ENCODE measurements at regions not wholly inside any gene's neighbourhood (a gene's known extent, or its start where the extent isn't known, plus 50 kb on each side); places are given as distances from the start of the nearest gene placed in this dataset.

- DNase-seq (ENCODE audit: low read depth in 2 of 2), result no peak
Measured at GRCh38 chr2:75328156-75328555, 128.8 kb upstream of the TACR1 start.

DNA sequence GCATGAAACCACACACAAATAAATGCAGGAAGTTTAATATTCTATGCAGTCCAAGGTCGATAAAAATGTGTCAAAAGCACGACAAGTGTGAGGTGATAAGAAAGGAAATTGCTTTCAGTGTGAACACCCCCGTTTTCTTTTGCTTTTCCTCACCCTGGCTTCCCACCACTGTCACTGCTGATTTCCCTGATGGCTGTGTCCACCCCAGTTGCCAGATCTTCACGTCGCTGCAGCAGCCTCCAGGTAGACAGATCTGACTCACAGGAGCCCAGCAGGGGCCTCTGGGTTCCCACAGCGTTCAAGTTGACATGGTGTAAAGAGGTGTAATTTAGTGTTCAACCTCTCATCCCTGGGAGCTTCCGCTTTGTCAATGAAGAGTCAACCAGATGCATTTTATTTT is 128.0 kb upstream of the TACR1 start:
- H3K4me3 ChIP-seq (replicated peaks in 1 of 2; ENCODE audit: low read depth in 2 of 2, low read length in 2 of 2), result no peak overlapping the region
- DNase-seq (ENCODE audit: low read depth in 2 of 2), result no peak
- TF ChIP-seq, protein P1, sequence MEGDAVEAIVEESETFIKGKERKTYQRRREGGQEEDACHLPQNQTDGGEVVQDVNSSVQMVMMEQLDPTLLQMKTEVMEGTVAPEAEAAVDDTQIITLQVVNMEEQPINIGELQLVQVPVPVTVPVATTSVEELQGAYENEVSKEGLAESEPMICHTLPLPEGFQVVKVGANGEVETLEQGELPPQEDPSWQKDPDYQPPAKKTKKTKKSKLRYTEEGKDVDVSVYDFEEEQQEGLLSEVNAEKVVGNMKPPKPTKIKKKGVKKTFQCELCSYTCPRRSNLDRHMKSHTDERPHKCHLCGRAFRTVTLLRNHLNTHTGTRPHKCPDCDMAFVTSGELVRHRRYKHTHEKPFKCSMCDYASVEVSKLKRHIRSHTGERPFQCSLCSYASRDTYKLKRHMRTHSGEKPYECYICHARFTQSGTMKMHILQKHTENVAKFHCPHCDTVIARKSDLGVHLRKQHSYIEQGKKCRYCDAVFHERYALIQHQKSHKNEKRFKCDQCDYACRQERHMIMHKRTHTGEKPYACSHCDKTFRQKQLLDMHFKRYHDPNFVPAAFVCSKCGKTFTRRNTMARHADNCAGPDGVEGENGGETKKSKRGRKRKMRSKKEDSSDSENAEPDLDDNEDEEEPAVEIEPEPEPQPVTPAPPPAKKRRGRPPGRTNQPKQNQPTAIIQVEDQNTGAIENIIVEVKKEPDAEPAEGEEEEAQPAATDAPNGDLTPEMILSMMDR (IDR thresholded peaks at IDR 0.05; ENCODE audit: low read depth, low read length), result no peak

More at GRCh38 chr2:75328156-75328555, 128.8 kb upstream of the TACR1 start:
- TF ChIP-seq, protein P1 (IDR thresholded peaks at IDR 0.05; ENCODE audit: low read depth, low read length), result no peak
- no peak overlapping the region for H3K4me3 ChIP-seq (replicated peaks in 1 of 2; ENCODE audit: low read depth in 2 of 2, low read length in 2 of 2)

DNA sequence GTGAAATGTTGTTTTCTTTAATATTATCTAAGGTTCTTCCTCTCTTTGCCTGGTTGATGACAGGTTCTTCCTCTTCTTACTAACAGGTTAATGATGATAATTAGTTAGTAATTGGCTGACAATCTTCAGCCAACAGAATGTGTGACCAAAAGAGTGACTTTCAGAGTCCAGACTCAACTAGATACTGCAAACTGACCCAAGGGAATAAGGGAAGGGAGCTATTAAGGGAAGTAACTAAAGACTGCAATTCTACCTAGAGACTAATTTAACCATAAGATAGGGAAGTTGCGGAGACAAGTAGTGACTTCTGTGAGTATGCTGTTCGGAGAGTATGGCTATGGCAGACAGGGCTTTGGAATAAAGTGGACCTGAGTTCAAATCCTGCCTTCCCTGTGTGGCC is 127.3 kb upstream of the TACR1 start:
- H3K4me3 ChIP-seq (replicated peaks in 1 of 2; ENCODE audit: low read depth in 2 of 2, low read length in 2 of 2), result no peak overlapping the region
- TF ChIP-seq, protein P1 (IDR thresholded peaks at IDR 0.05; ENCODE audit: low read depth, low read length), result no peak
- no peak for DNase-seq (ENCODE audit: low read depth in 2 of 2)

- no peak for DNase-seq (ENCODE audit: low read depth in 2 of 2)
- H3K4me3 ChIP-seq (replicated peaks in 1 of 2; ENCODE audit: low read depth in 2 of 2, low read length in 2 of 2), result no peak overlapping the region
- TF ChIP-seq, protein P1 (IDR thresholded peaks at IDR 0.05; ENCODE audit: low read depth, low read length), result no peak
Measured at GRCh38 chr2:75325594-75325993, 126.3 kb upstream of the TACR1 start.

GRCh38 chr2:75324861-75325284 is 125.6 kb upstream of the TACR1 start:
- no peak overlapping the region for H3K4me3 ChIP-seq (replicated peaks in 1 of 2; ENCODE audit: low read depth in 2 of 2, low read length in 2 of 2)
- DNase-seq (ENCODE audit: low read depth in 2 of 2), result peak in 1 of 2 donors; percentile 15
- TF ChIP-seq, protein P1 (IDR thresholded peaks at IDR 0.05; ENCODE audit: low read depth, low read length), result no peak

DNA sequence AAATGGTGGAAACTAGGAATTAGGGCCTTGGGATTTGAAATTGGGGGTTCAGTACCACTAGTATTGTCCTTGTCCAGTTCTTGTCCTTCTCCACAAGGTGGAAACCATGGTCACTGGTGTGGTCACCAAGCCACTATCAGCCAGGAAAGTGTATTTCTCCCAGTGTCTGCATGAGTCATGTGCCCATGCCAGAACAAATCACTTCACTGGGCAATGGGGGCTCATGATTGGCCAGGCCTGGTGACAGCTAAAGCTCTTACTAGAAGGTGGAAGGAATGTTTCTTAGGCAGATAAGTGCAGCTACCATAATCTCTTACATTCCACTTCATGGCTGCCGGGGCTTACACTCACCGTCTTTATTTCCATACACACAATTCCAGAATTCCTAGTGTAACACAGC is 124.8 kb upstream of the TACR1 start:
- TF ChIP-seq, protein P1 (IDR thresholded peaks at IDR 0.05; ENCODE audit: low read depth, low read length), result no peak
- peak in 1 of 2 donors; percentile 7 for DNase-seq (ENCODE audit: low read depth in 2 of 2)
- no peak overlapping the region for H3K4me3 ChIP-seq (replicated peaks in 1 of 2; ENCODE audit: low read depth in 2 of 2, low read length in 2 of 2)

- TF ChIP-seq, protein P1 (IDR thresholded peaks at IDR 0.05; ENCODE audit: low read depth, low read length), result no peak
- DNase-seq (ENCODE audit: low read depth in 2 of 2), result no peak
- no peak overlapping the region for H3K4me3 ChIP-seq (replicated peaks in 1 of 2; ENCODE audit: low read depth in 2 of 2, low read length in 2 of 2)
Measured at GRCh38 chr2:75321599-75321922, 122.2 kb upstream of the TACR1 start.

Measured in cardiac fibroblast (primary cell).